HepG2 (cell line): ENCODE measurements at regions not wholly inside any gene's neighbourhood (a gene's known extent, or its start where the extent isn't known, plus 50 kb on each side); places are given as distances from the start of the nearest gene placed in this dataset.

Source experiments
- ASH2L ChIP-seq: fragments of 300-600, 200-600 bp; sonication (generic); IDR thresholded peaks from 2 replicates; pipeline ENCODE4 v1.7.0; 2017; ENCODE audit warnings: low read depth, mild to moderate bottlenecking, moderate library complexity, mixed read lengths, low read length; ENCODE audit not compliant: insufficient read length
- E2F1 ChIP-seq: sonication (generic); formaldehyde crosslinking; IDR thresholded peaks from 2 replicates; pipeline ENCODE4 v1.5.0; 2020; ENCODE audit warnings: missing genetic modification reagents
- E2F5 ChIP-seq: sonication (generic); formaldehyde crosslinking; conservative IDR thresholded peaks from 2 replicates; pipeline ENCODE4 v1.4.0; 2020; ENCODE audit warnings: missing genetic modification reagents
- ETV5 ChIP-seq: IDR thresholded peaks from 2 replicates; pipeline ENCODE4 v1.6.1; 2018; ENCODE audit warnings: missing biosample characterization, missing genetic modification reagents, inconsistent platforms, borderline replicate concordance
- GMEB2 ChIP-seq: IDR thresholded peaks from 2 replicates; pipeline ENCODE4 v1.6.1; 2016; ENCODE audit warnings: missing biosample characterization, missing genetic modification reagents, low read depth
- HOMEZ ChIP-seq: IDR thresholded peaks from 2 replicates; pipeline ENCODE4 v1.6.1; 2016; ENCODE audit warnings: low read depth
- KAT8 ChIP-seq: IDR thresholded peaks from 2 replicates; pipeline ENCODE4 v1.6.1; 2016; ENCODE audit warnings: missing genetic modification reagents, missing compliant biosample characterization
- NFRKB ChIP-seq: fragments of 450-650 bp; IDR thresholded peaks from 2 replicates; pipeline ENCODE4 v1.6.1; 2017
- NKX3-1 ChIP-seq: sonication (generic); formaldehyde crosslinking; IDR thresholded peaks from 2 replicates; pipeline ENCODE4 v1.5.0; 2020; ENCODE audit warnings: missing genetic modification reagents
- SIX1 ChIP-seq: sonication (generic); formaldehyde crosslinking; IDR thresholded peaks from 2 replicates; pipeline ENCODE4 v1.4.0; 2020; ENCODE audit warnings: missing genetic modification reagents, borderline replicate concordance
- SMC3 ChIP-seq: IDR thresholded peaks from 2 replicates; pipeline ENCODE4 v1.6.1; 2011; ENCODE audit warnings: low read length, improper control_type of control experiment
- SNAI1 ChIP-seq: sonication (generic); formaldehyde crosslinking; IDR thresholded peaks from 2 replicates; pipeline ENCODE4 v1.5.0; 2020; ENCODE audit warnings: mild to moderate bottlenecking, missing genetic modification reagents, borderline replicate concordance
- TFE3 ChIP-seq: IDR thresholded peaks from 2 replicates; pipeline ENCODE4 v1.6.1; 2016
- YY1 ChIP-seq: IDR thresholded peaks from 2 replicates; pipeline ENCODE4 v1.6.1; 2011; ENCODE audit warnings: low read length, low read depth, moderate library complexity, mild to moderate bottlenecking; ENCODE audit not compliant: insufficient read depth, insufficient replicate concordance
- ZC3H4 ChIP-seq: sonication (generic); formaldehyde crosslinking; IDR thresholded peaks from 2 replicates; pipeline ENCODE4 v1.4.0; 2020; ENCODE audit warnings: missing genetic modification reagents, borderline replicate concordance
- ZFP1 ChIP-seq: IDR thresholded peaks from 2 replicates; pipeline ENCODE4 v1.6.1; 2016
- ZFP36L1 ChIP-seq: sonication (generic); formaldehyde crosslinking; IDR thresholded peaks from 2 replicates; pipeline ENCODE4 v1.8.0; 2022; ENCODE audit warnings: mild to moderate bottlenecking, missing genetic modification reagents, moderate library complexity
- ZNF230 ChIP-seq: sonication (generic); formaldehyde crosslinking; IDR thresholded peaks from 2 replicates; pipeline ENCODE4 v1.4.0; 2020; ENCODE audit warnings: mild to moderate bottlenecking, missing genetic modification reagents
- ZNF34 ChIP-seq: sonication (generic); formaldehyde crosslinking; IDR thresholded peaks from 2 replicates; pipeline ENCODE4 v1.4.0; 2020; ENCODE audit warnings: mild to moderate bottlenecking, missing genetic modification reagents, borderline replicate concordance
- ZNF550 ChIP-seq: sonication (generic); formaldehyde crosslinking; IDR thresholded peaks from 2 replicates; pipeline ENCODE4 v1.4.0; 2020; ENCODE audit warnings: mild to moderate bottlenecking, missing genetic modification reagents, borderline replicate concordance
- ZNF564 ChIP-seq: sonication (generic); formaldehyde crosslinking; IDR thresholded peaks from 2 replicates; pipeline ENCODE4 v1.8.1; 2023; ENCODE audit warnings: mild to moderate bottlenecking, missing genetic modification reagents
- ZNF768 ChIP-seq: sonication (generic); formaldehyde crosslinking; IDR thresholded peaks from 2 replicates; pipeline ENCODE4 v1.4.0; 2020; ENCODE audit warnings: missing genetic modification reagents
- TF ChIP-seq, protein P1 (sequence below): conservative IDR thresholded peaks from 2 replicates; pipeline ENCODE4 v1.6.1; 2018; ENCODE audit warnings: missing genetic modification reagents

- no peak for TF ChIP-seq GMEB2
- TF ChIP-seq ZNF768 (CRISPR knock-in tag) = peak; percentile 39; the same call in 1 of the 2 replicates
- TF ChIP-seq SIX1 = no peak
- no peak for TF ChIP-seq TFE3
- no peak for TF ChIP-seq ZC3H4
- TF ChIP-seq, protein P1, sequence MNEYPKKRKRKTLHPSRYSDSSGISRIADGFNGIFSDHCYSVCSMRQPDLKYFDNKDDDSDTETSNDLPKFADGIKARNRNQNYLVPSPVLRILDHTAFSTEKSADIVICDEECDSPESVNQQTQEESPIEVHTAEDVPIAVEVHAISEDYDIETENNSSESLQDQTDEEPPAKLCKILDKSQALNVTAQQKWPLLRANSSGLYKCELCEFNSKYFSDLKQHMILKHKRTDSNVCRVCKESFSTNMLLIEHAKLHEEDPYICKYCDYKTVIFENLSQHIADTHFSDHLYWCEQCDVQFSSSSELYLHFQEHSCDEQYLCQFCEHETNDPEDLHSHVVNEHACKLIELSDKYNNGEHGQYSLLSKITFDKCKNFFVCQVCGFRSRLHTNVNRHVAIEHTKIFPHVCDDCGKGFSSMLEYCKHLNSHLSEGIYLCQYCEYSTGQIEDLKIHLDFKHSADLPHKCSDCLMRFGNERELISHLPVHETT = no peak
- TF ChIP-seq ZNF564 = no peak
- no peak for TF ChIP-seq E2F1
- TF ChIP-seq ZNF230 (CRISPR knock-in tag) = no peak
- no peak for TF ChIP-seq NKX3-1
- peak; percentile 3 for TF ChIP-seq ASH2L
- no peak for TF ChIP-seq ZFP36L1 (CRISPR knock-in tag)
- no peak for TF ChIP-seq ZFP1 (CRISPR knock-in tag)
- TF ChIP-seq HOMEZ (CRISPR knock-in tag) = no peak
- no peak for TF ChIP-seq NFRKB
- TF ChIP-seq SNAI1 (CRISPR knock-in tag) = no peak
- no peak for TF ChIP-seq E2F5
- TF ChIP-seq YY1 = peak; percentile 46
- no peak for TF ChIP-seq SMC3
- no peak for TF ChIP-seq ETV5 (CRISPR knock-in tag)
- no peak for TF ChIP-seq ZNF34 (CRISPR knock-in tag)
- TF ChIP-seq ZNF550 (CRISPR knock-in tag) = no peak
- no peak; the same call in 1 of the 2 replicates for TF ChIP-seq KAT8
These were observed 156.8 kb upstream of the PTPN1 start (continued) for GRCh38 chr20:50353289-50353961.
